A549 (cell line): ENCODE measurements at regions not wholly inside any gene's neighbourhood (a gene's known extent, or its start where the extent isn't known, plus 50 kb on each side); places are given as distances from the start of the nearest gene placed in this dataset.

Experiments used
- ATAC-seq, 2 experiments: fragments of 200-7000 bp in 1 of 2; fragments of >200 bp in 1 of 2; cut with Nextera tagmentation in 1 of 2; cut with Tn5 transposase in 1 of 2; 3 replicates each; pipeline versions ENCODE4 v1.8.0 to v1.9.1; 2018 to 2020; ENCODE audit warnings: mild to moderate bottlenecking in 1 of 2, moderate library complexity in 1 of 2
- CTCF ChIA-PET: fragments of 300-600 bp; sonication (Branson Sonifier 250); formaldehyde crosslinking; extraction: SDS; loops from one replicate; lab custom pipeline; 2021; ENCODE audit warnings: antibody characterized with exemption, inconsistent platforms; lab: Yijun Ruan, JAX
- POLR2A ChIA-PET: fragments of 350-600 bp; formaldehyde crosslinking; extraction: SDS; loops from one replicate; lab custom pipeline; 2021; ENCODE audit warnings: antibody characterized with exemption, inconsistent platforms; lab: Yijun Ruan, JAX
- DNase-seq, 2 experiments: peaks; one replicate each; pipeline versions ENCODE4 v3.0.0 to v3.0.0-alpha.2; 2011 to 2016; ENCODE audit warnings: low read depth in 1 of 2, low spot score in 1 of 2
- FAIRE-seq: peaks from 2 replicates; lab custom pipeline; 2011; peaks lifted over from hg19 to GRCh38; lab: Jason Lieb, UNC
- H3K27ac ChIP-seq, 2 experiments: fragments of >200 bp; sonication (Bioruptor Twin); formaldehyde crosslinking; 3 replicates each; pipeline ENCODE4 v1.5.1; 2016 to 2017
- H3K4me1 ChIP-seq: fragments of >200 bp; sonication (Bioruptor Twin); formaldehyde crosslinking; 3 replicates; pipeline ENCODE4 v1.6.1; 2016
- H3K4me2 ChIP-seq: fragments of >200 bp; sonication (Bioruptor Twin); formaldehyde crosslinking; 3 replicates; pipeline ENCODE4 v1.6.1; 2016
- H3K4me3 ChIP-seq: fragments of >200 bp; sonication (Bioruptor Twin); formaldehyde crosslinking; 3 replicates; pipeline ENCODE4 v1.5.1; 2016
- H3K9me3 ChIP-seq: fragments of >200 bp; sonication (Bioruptor Twin); formaldehyde crosslinking; 3 replicates; pipeline ENCODE4 v1.6.1; 2016
- BCL3 ChIP-seq: fragments of >200 bp; sonication (Bioruptor Twin); formaldehyde crosslinking; IDR thresholded peaks from 3 replicates; pipeline ENCODE4 v1.6.1; 2016
- BHLHE40 ChIP-seq: IDR thresholded peaks from 2 replicates; pipeline ENCODE4 v1.6.1; 2012; ENCODE audit warnings: low read depth, low read length, inconsistent platforms
- CBX2 ChIP-seq: fragments of 200-600 bp; sonication (generic); IDR thresholded peaks from 2 replicates; pipeline ENCODE4 v1.6.1; 2016; ENCODE audit warnings: low read depth, mild to moderate bottlenecking, borderline replicate concordance
- CEBPB ChIP-seq, 2 experiments: fragments of >200 bp in 1 of 2; sonication (Bioruptor Twin) in 1 of 2; formaldehyde crosslinking in 1 of 2; IDR thresholded peaks; 2 replicates each; pipeline ENCODE4 v1.6.1; 2012 to 2016
- CHD4 ChIP-seq: fragments of 200-600 bp; sonication (generic); IDR thresholded peaks from 2 replicates; pipeline ENCODE4 v1.6.1; 2016; ENCODE audit warnings: antibody characterized with exemption, mild to moderate bottlenecking, borderline replicate concordance
- E2F6 ChIP-seq: IDR thresholded peaks from 2 replicates; pipeline ENCODE4 v1.6.1; 2012; ENCODE audit warnings: low read depth, borderline replicate concordance
- EHF ChIP-seq: fragments of 250-450 bp; sonication (Bioruptor Pico); IDR thresholded peaks from 2 replicates; pipeline ENCODE4 v1.5.0; 2020; ENCODE audit warnings: mild to moderate bottlenecking
- ESRRA ChIP-seq: fragments of 150-350 bp; IDR thresholded peaks from 2 replicates; pipeline ENCODE4 v1.6.1; 2014; ENCODE audit warnings: mild to moderate bottlenecking, low read length, borderline replicate concordance
- HES2 ChIP-seq: fragments of >200 bp; sonication (Bioruptor Twin); formaldehyde crosslinking; IDR thresholded peaks from 2 replicates; pipeline ENCODE4 v1.6.1; 2016
- HEYL ChIP-seq: fragments of 250-450 bp; sonication (Bioruptor Pico); IDR thresholded peaks from 2 replicates; pipeline ENCODE4 v1.8.0; 2021; ENCODE audit warnings: mild to moderate bottlenecking, moderate library complexity
- HOXA7 ChIP-seq: fragments of 250-450 bp; sonication (Bioruptor Pico); IDR thresholded peaks from 2 replicates; pipeline ENCODE4 v1.5.0; 2020; ENCODE audit warnings: mild to moderate bottlenecking, moderate library complexity
- HOXB5 ChIP-seq: fragments of 250-450 bp; sonication (Bioruptor Pico); IDR thresholded peaks from 2 replicates; pipeline ENCODE4 v1.5.0; 2020; ENCODE audit warnings: mild to moderate bottlenecking, moderate library complexity
- JUN ChIP-seq, 2 experiments: fragments of >200 bp; sonication (Bioruptor Twin); formaldehyde crosslinking; IDR thresholded peaks; 2 replicates in 1 of 2; 3 replicates in 1 of 2; pipeline ENCODE4 v1.6.1; 2016 to 2017
- MAFK ChIP-seq: fragments of 450-650 bp; IDR thresholded peaks from 2 replicates; pipeline ENCODE4 v1.6.1; 2014; ENCODE audit not compliant: partially characterized antibody
- NFE2L2 ChIP-seq: fragments of 150-350 bp; conservative IDR thresholded peaks from 2 replicates; pipeline ENCODE4 v1.6.1; 2014; ENCODE audit warnings: low read length
- POLR2AphosphoS2 ChIP-seq: conservative IDR thresholded peaks from 2 replicates; pipeline ENCODE4 v1.6.1; 2012; ENCODE audit warnings: low read length, improper control_type of control experiment, inconsistent platforms
- RAD21 ChIP-seq, 2 experiments: fragments of >200 bp in 1 of 2; sonication (Bioruptor Twin) in 1 of 2; formaldehyde crosslinking in 1 of 2; IDR thresholded peaks in 1 of 2; conservative IDR thresholded peaks in 1 of 2; 2 replicates in 1 of 2; 3 replicates in 1 of 2; pipeline ENCODE4 v1.6.1; 2012 to 2018; ENCODE audit warnings: inconsistent platforms in 1 of 2
- RARB ChIP-seq: fragments of 250-450 bp; sonication (Bioruptor Pico); IDR thresholded peaks from 2 replicates; pipeline ENCODE4 v1.8.0; 2021; ENCODE audit warnings: mild to moderate bottlenecking, moderate library complexity
- RCOR1 ChIP-seq: fragments of 150-350 bp; IDR thresholded peaks from 2 replicates; pipeline ENCODE4 v1.6.1; 2014; ENCODE audit warnings: antibody characterized with exemption, low read length, low read depth
- REST ChIP-seq: fragments of 200-600 bp; sonication (generic); IDR thresholded peaks from 2 replicates; pipeline ENCODE4 v1.6.1; 2016; ENCODE audit warnings: antibody characterized with exemption, mild to moderate bottlenecking, moderate library complexity
- RFX5 ChIP-seq: fragments of 450-650 bp; IDR thresholded peaks from 2 replicates; pipeline ENCODE4 v1.7.1; 2014; ENCODE audit warnings: antibody characterized with exemption, mild to moderate bottlenecking, moderate library complexity
- TP53 ChIP-seq: fragments of 250-450 bp; sonication (Bioruptor Pico); IDR thresholded peaks from 2 replicates; pipeline ENCODE4 v1.5.0; 2021; ENCODE audit warnings: mild to moderate bottlenecking, moderate library complexity
- USF2 ChIP-seq: fragments of 450-650 bp; IDR thresholded peaks from 2 replicates; pipeline ENCODE4 v1.6.1; 2014; ENCODE audit warnings: antibody characterized with exemption
- WGBS: methylation state at CpG from one replicate; pipeline ENCODE4 v1.1.6; 2017; ENCODE audit errors: missing lambda C conversion rate; 5-methylcytosine and 5-hydroxymethylcytosine counted together

GRCh38 chr21:28359300-28359699 is 633.4 kb downstream of the LTN1 start:
- Histone ChIP-seq H3K4me3 (no peak overlapping the region), H3K4me1 (no peaks in the 10 kb centered on the region), H3K4me2 (no peak overlapping the region), H3K27ac (no peak overlapping the region), H3K9me3 (no peaks in the 10 kb centered on the region)
- CTCF ChIA-PET, result no interaction called here
- no peak for TF ChIP-seq HEYL (CRISPR knock-in tag)
- no peak for TF ChIP-seq E2F6
- TF ChIP-seq HES2, result no peak
- no peak for TF ChIP-seq CBX2
- TF ChIP-seq NFE2L2, result no peak
- no peak for TF ChIP-seq EHF
- no peak for TF ChIP-seq MAFK
- TF ChIP-seq JUN (IDR thresholded peaks at IDR 0.05), result no peak
- no peak for TF ChIP-seq BCL3
- no peak for TF ChIP-seq TP53 (CRISPR knock-in tag)
- no peak for TF ChIP-seq RAD21 (conservative IDR thresholded peaks at IDR 0.05 in 1 of 2, IDR thresholded peaks at IDR 0.05 in 1 of 2)
- DNase-seq (no peak), ATAC-seq (no peak), FAIRE-seq (no peak)
- POLR2A ChIA-PET, result no interaction called here

GRCh38 chr21:28358702-28359101 is 634.0 kb downstream of the LTN1 start:
- Histone ChIP-seq H3K4me3 (no peak overlapping the region), H3K4me2 (no peak overlapping the region), H3K4me1 (no peaks in the 10 kb centered on the region), H3K27ac (no peak overlapping the region), H3K9me3 (no peaks in the 10 kb centered on the region)
- ChIA-PET POLR2A (no interaction called here), CTCF (no interaction called here)
- DNase-seq (no peak), FAIRE-seq (no peak), ATAC-seq (no peak)
- WGBS, result 19% methylated on average over 4 of the region's 4 CpGs
- TF ChIP-seq HOXB5 (CRISPR knock-in tag) (no peak), REST (no peak), RCOR1 (no peak), ESRRA (no peak), USF2 (no peak), CEBPB (IDR thresholded peaks at IDR 0.05) (no peak), RARB (CRISPR knock-in tag) (no peak), RFX5 (no peak), BHLHE40 (no peak), HOXA7 (no peak), POLR2AphosphoS2 (no peak), CHD4 (no peak), NFE2L2 (no peak)
